Heart left ventricle (tissue), 16 donors: ENCODE measurements at regions not wholly inside any gene's neighbourhood (a gene's known extent, or its start where the extent isn't known, plus 50 kb on each side); places are given as distances from the start of the nearest gene placed in this dataset.

Experiments
- ATAC-seq, 4 donors: fragments of 200-7000 bp; cut with Tn5 transposase; one replicate each; pipeline ENCODE4 v1.9.1; 2020 to 2022; ENCODE audit warnings: moderate library complexity in 4 of 4, mild to moderate bottlenecking in 3 of 4, moderate number of reproducible peaks in 1 of 4
- DNase-seq, 5 donors: peaks; one replicate each; pipeline ENCODE4 v3.0.0-alpha.2; 2020
- H3K27ac ChIP-seq, 12 donors: fragments of 200-600 bp; sonication (generic) in 4 of 12; one replicate each; pipeline versions ENCODE4 v1.5.0 to v1.8.0; 2016 to 2022; ENCODE audit warnings: mild to moderate bottlenecking in 2 of 12
- H3K27me3 ChIP-seq, 9 donors: fragments of 200-600 bp; sonication (generic) in 2 of 9; one replicate each; pipeline versions ENCODE4 v1.5.1 to v1.8.0; 2016 to 2022; ENCODE audit warnings: mild to moderate bottlenecking in 3 of 9
- H3K36me3 ChIP-seq, 9 donors: fragments of 200-600 bp; sonication (generic) in 2 of 9; one replicate each; pipeline versions ENCODE4 v1.5.0 to v1.8.0; 2018 to 2022; ENCODE audit warnings: mild to moderate bottlenecking in 2 of 9
- H3K4me1 ChIP-seq, 12 donors: fragments of 200-600 bp; sonication (generic) in 4 of 12; one replicate each; pipeline versions ENCODE4 v1.5.0 to v1.8.0; 2016 to 2022; ENCODE audit warnings: mild to moderate bottlenecking in 3 of 12
- H3K4me3 ChIP-seq, 12 donors: fragments of 200-600 bp; sonication (generic) in 4 of 12; one replicate each; pipeline versions ENCODE4 v1.5.0 to v1.8.0; 2017 to 2022; ENCODE audit warnings: mild to moderate bottlenecking in 9 of 12, moderate library complexity in 4 of 12
- H3K9me3 ChIP-seq, 12 donors: fragments of 200-600 bp; sonication (generic) in 4 of 12; one replicate each; pipeline versions ENCODE4 v1.5.0 to v1.8.0; 2016 to 2022; ENCODE audit warnings: mild to moderate bottlenecking in 1 of 12
- POLR2A ChIP-seq, 2 donors: fragments of 450-650 bp; IDR thresholded peaks; one replicate each; pipeline ENCODE4 v1.6.1; 2017; ENCODE audit warnings: antibody characterized with exemption in 2 of 2, mild to moderate bottlenecking in 2 of 2, moderate library complexity in 2 of 2
- WGBS, 4 donors: extraction: QIAGEN DNeasy Blood & Tissue Kit in 2 of 4; methylation state at CpG; one replicate each; pipeline versions ENCODE4 v1.1.5 to v1.1.7; 2013 to 2018; 5-methylcytosine and 5-hydroxymethylcytosine counted together
- intact Hi-C, 10 donors: fragments of 100-400 bp; cut with DNase I; formaldehyde crosslinking; loops; one replicate each; pipeline versions ENCODE4 v1.11.1 to v1.14.2; 2022
- TF ChIP-seq, protein P1 (sequence below), 12 donors: fragments of 200-600 bp; sonication (generic) in 4 of 12; IDR thresholded peaks; one replicate each; pipeline versions ENCODE4 v1.5.0 to v1.8.0; 2018 to 2022; ENCODE audit warnings: antibody characterized with exemption in 12 of 12, mild to moderate bottlenecking in 5 of 12
- donor health status: ischemic (EF 13 %, LVEDD 7.1; RV severe dilation, severe dysfunction).
- donor health status: healthy with polysubstance abuse.
- donor health status: DM: no; HTN: yes; CAD: no.
- donor health status: DM: no; HTN: no; CAD: no.
- donor health status: ischemic (EF 25% LVEDD 6.9; RV normal size, moderate dysfunction).
- donor health status: ischemic (EF 25% LVEDD 5.7; RV mildly dilated, moderate dysfunction).
- donor health status: healthy.
- donor health status: DM: yes; HTN: yes; CAD: no.
- donor health status: ischemic (EF 35%, LVEDD 5.7; RV mildly dilated, moderate dysfunction).
- donor health status: nonischemic (EF 11% LVEDD 7.7; RV severe dilation, severe dysfunction).
- donor health status: DM: yes; HTN: yes; CAD: no.
- donor health status: PGD.
- donor health status: ischemic (EF 29% LVEDD 5.4; RV normal size, mild dysfunction).
- donor health status: nonischemic (EF 23%, LVEDD 6.1; RV moderate dilation, normal function).

DNA sequence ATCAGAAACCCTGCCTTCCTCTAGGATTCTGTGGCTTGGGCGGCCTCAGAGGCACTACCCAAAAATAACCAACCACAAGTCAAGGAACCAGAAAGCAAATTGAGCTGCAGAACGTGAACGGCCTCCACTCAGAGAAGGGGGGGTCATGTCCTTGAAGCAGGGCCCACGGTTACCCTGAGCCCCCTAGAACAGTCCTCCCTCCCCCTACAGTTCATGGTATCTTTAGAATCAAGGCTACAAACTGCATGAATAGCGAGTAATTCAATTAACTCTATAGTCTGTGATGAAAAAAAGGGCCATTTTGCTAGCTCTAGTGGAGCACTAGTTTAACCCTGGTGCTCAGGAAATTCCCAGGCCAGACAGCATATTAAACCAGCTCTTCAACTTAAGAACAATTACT is 79.0 kb upstream of the ZNF507 start:
- no peaks in the 10 kb centered on the region for H3K36me3 ChIP-seq
- TF ChIP-seq POLR2A (IDR thresholded peaks at IDR 0.05): no peak
- TF ChIP-seq, protein P1, sequence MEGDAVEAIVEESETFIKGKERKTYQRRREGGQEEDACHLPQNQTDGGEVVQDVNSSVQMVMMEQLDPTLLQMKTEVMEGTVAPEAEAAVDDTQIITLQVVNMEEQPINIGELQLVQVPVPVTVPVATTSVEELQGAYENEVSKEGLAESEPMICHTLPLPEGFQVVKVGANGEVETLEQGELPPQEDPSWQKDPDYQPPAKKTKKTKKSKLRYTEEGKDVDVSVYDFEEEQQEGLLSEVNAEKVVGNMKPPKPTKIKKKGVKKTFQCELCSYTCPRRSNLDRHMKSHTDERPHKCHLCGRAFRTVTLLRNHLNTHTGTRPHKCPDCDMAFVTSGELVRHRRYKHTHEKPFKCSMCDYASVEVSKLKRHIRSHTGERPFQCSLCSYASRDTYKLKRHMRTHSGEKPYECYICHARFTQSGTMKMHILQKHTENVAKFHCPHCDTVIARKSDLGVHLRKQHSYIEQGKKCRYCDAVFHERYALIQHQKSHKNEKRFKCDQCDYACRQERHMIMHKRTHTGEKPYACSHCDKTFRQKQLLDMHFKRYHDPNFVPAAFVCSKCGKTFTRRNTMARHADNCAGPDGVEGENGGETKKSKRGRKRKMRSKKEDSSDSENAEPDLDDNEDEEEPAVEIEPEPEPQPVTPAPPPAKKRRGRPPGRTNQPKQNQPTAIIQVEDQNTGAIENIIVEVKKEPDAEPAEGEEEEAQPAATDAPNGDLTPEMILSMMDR (IDR thresholded peaks at IDR 0.05): no peak
- WGBS, 4 donors: 39 to 47% (median 43%) methylated on average over 5 of the region's 5 CpGs
- DNase-seq (no peak), ATAC-seq (no peak)
- H3K27me3 ChIP-seq: peaks cover 0 to 11% (median 0%) of the 10 kb centered on the region in 9 donors
- H3K4me1 ChIP-seq: no peaks in the 10 kb centered on the region
- intact Hi-C loops: no loop called here
- H3K4me3 ChIP-seq: no peak overlapping the region
- H3K9me3 ChIP-seq: no peaks in the 10 kb centered on the region
- no peak overlapping the region for H3K27ac ChIP-seq

DNA sequence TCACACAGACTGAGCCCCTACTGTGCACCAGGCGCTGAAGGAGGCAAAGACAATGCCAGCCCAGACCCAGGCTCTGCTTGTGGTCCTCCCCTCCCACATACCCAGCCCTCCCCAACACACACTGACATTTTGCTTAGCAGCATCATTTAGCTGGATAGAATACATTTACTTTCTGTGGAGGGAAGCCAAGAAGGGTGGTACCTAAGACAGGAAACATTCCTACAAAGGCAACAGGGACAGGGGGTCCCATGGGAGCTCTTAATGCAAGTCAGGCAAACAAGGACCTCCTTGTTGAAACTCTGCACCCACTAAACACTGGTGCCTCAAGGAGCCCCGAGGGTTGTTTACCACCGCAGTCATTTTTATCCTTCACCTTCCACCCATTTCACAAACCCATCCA is 77.0 kb upstream of the ZNF507 start:
- TF ChIP-seq, protein P1 (IDR thresholded peaks at IDR 0.05): no peak
- no peak for TF ChIP-seq POLR2A (IDR thresholded peaks at IDR 0.05)
- H3K4me3 ChIP-seq: no peak overlapping the region
- no peak overlapping the region for H3K27ac ChIP-seq
- intact Hi-C loops: no loop called here
- DNase-seq: no peak
- peaks cover 0 to under 1% (median 0%) of the 10 kb centered on the region in 12 donors for H3K9me3 ChIP-seq
- ATAC-seq: no peak
- H3K4me1 ChIP-seq: no peaks in the 10 kb centered on the region
- 77 to 86% (median 83%) methylated on average over 3 of the region's 3 CpGs for WGBS, 4 donors
- H3K27me3 ChIP-seq: peaks cover 0 to 11% (median 0%) of the 10 kb centered on the region in 9 donors
- H3K36me3 ChIP-seq: no peaks in the 10 kb centered on the region

DNA sequence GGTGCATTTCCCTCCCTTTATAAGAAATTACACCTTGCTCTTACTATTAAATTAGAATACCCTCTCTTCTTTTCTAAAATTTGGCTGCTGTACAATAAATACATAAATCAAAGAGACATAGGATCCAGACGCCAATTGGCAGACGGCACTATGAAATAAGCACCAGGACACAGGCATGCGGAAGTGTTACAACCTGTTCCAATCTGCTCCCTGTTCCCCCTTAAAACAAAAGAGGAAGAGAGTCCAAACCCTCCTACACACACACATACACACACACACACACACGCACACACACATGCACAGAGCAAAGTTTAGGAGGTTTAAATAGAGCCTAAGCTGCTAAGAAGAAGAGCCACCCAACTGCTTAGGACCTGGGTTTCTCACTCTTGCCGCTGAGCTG is 75.6 kb upstream of the ZNF507 start:
- Histone ChIP-seq H3K27ac (no peak overlapping the region), H3K9me3 (peaks cover 0 to 12% (median 2%) of the 10 kb centered on the region in 12 donors), H3K4me3 (no peak overlapping the region), H3K4me1 (no peaks in the 10 kb centered on the region), H3K27me3 (peaks cover 0 to 7% (median 0%) of the 10 kb centered on the region in 9 donors), H3K36me3 (no peaks in the 10 kb centered on the region)
- TF ChIP-seq, protein P1 (IDR thresholded peaks at IDR 0.05): no peak
- TF ChIP-seq POLR2A (IDR thresholded peaks at IDR 0.05): no peak
- intact Hi-C loops: no loop called here
- DNase-seq (no peak), ATAC-seq (no peak)
- 76 to 89% (median 80%) methylated on average over 5 of the region's 5 CpGs for WGBS, 4 donors

DNA sequence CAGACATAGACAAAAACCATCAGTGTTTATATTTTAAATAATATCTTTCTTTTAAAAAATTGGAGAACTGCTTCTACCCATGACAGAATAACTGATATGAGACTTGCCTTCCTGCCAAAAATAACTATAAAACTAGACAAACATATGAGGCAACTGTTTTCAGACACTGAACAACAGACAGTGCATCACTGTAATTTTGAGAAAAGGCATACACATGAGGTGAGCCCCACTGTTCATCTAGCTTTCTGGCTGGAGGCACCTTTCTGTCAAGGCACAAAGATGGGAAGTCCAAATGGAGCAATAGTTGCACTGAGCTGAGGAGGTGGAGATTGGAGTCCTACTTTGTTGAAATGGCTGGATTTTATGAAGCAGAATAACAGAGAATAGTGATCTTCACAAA is 71.9 kb upstream of the ZNF507 start:
- Histone ChIP-seq H3K9me3 (peaks cover 0 to 12% (median 2%) of the 10 kb centered on the region in 12 donors), H3K4me3 (no peak overlapping the region), H3K4me1 (no peaks in the 10 kb centered on the region), H3K27ac (no peak overlapping the region), H3K27me3 (peaks cover 0 to 10% (median 0%) of the 10 kb centered on the region in 9 donors), H3K36me3 (no peaks in the 10 kb centered on the region)
- TF ChIP-seq, protein P1 (IDR thresholded peaks at IDR 0.05): no peak
- no peak for DNase-seq
- intact Hi-C loops: no loop called here
- ATAC-seq: peak in 1 of 4 donors; percentile 53
